Eye (tissue), 1 donor: ENCODE measurements at regions not wholly inside any gene's neighbourhood (a gene's known extent, or its start where the extent isn't known, plus 50 kb on each side); places are given as distances from the start of the nearest gene placed in this dataset.
A peak's percentile ranks its signal among the peaks of the same experiment; 100 is the strongest.
"Not testable (repeated sequence)": the region's sequence is repeated elsewhere in the genome, so short reads cannot be mapped to it uniquely, and the experiment has no call there.

Source experiments
- DNase-seq: peaks from one replicate; pipeline ENCODE4 v3.0.0-alpha.2; 2015

- DNase-seq = no peak
These were observed 461.9 kb upstream of the RGS18 start for GRCh38 chr1:191696354-191696753.

DNA sequence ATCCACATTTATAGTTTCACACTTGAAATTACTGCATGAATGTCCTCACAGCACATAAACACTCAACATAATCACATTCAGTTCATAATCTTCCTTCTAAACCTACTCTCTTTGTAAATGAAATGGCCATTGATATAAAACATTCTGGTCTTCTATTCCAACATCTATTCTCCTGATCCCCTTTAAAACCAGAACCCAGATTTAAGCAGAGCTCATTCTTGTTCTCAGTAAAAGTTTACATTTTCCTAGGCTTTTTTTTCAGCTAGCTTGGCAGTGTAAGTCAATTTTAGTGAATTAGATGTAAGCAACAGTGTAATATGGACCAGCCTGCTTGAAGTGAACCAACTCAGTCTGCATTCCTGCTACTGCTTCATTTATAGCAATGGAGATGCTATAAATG lies 460.7 kb upstream of the RGS18 start:
- no peak for DNase-seq

GRCh38 chr1:191698246-191698645 lies 460.0 kb upstream of the RGS18 start:
- no peak for DNase-seq

DNA sequence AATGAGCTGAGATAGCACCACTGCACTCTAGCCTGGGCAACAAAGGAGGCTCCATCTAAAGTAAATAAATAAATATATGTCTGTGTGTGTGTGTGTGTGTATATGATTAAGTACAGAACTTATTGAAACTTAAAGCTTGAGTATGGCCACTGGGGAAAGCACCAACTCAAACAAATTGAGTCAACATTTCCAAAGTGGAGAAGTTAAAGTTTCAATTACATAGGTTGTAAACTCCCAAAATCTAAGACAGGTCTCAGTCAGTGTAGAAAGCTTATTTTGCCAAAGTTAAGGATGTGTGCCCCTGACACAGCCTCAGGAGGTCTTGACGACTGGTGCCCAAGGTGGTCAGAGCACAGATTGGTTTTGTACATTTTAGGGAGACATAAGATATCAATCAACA lies 458.9 kb upstream of the RGS18 start:
- DNase-seq = no peak

GRCh38 chr1:191700922-191701321 lies 457.3 kb upstream of the RGS18 start:
- no peak for DNase-seq

DNA sequence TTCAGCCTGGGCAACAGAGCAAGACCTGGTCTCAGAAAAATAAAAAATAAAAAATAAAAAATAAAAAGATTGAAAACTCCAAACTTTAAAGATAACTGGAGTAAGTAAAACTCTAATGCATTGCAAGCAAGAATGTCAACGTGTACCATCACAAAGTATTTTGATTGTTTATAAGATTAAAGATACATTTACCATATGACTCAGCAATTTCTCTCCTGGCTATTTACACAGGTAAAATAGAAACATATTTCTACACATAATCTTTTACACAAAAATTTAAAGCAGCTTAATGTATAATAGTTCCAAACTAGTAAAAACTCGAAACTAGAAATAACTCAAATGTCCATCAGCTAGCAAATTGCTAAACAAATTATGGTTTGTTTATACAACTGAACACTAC lies 456.1 kb upstream of the RGS18 start:
- DNase-seq = no peak

GRCh38 chr1:191707288-191707687 lies 451.0 kb upstream of the RGS18 start:
- DNase-seq = no peak

DNA sequence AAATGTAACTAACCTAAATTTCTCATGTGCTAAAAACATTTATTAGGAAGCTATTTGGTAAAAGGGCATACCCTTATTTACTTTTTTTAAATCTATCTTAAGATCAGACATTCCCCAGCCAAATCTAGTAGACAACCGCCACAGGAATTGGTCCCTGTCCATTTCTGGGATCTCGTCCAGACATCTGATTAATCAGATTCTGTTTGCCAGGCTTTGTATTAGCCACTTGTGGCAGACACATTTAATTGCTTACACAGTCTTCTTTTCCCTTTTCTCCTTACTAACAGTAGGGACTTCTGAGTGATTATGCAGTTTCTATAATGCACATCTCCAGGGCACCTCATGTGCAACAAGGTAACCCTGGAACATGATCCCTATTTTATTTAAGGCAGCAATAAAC lies 449.0 kb upstream of the RGS18 start:
- DNase-seq = no peak

GRCh38 chr1:191711961-191712360 lies 446.3 kb upstream of the RGS18 start:
- no peak for DNase-seq

- DNase-seq = peak; percentile 8
These were observed 443.4 kb upstream of the RGS18 start for GRCh38 chr1:191714845-191715244.

- no peak for DNase-seq
These were observed 428.5 kb upstream of the RGS18 start for GRCh38 chr1:191729742-191730141.

GRCh38 chr1:191731608-191732302 lies 426.5 kb upstream of the RGS18 start:
- not testable (repeated sequence) for DNase-seq

GRCh38 chr1:191734321-191734720 lies 423.9 kb upstream of the RGS18 start:
- no peak for DNase-seq

- DNase-seq = no peak
These were observed 418.7 kb upstream of the RGS18 start for GRCh38 chr1:191739544-191739943.

DNA sequence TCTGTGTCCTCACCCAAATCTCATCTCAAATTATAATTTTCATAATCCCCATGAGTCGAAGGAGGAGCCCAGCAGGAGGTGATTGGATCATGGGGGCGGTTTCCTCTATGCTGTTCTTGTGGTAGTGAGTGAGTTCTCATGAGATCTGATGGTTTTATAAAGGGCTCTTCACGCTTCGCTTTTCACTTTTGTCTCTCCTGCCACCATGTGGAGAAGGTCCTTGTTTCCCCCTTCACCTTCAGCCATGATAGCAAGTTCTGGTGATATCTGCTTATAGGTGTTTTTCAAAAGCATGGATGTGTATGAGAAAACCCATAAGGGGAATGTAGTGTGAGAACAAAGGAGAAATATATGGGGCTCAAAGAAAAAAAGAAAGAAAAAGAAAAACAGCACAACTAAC lies 405.9 kb upstream of the RGS18 start:
- DNase-seq = no peak

DNA sequence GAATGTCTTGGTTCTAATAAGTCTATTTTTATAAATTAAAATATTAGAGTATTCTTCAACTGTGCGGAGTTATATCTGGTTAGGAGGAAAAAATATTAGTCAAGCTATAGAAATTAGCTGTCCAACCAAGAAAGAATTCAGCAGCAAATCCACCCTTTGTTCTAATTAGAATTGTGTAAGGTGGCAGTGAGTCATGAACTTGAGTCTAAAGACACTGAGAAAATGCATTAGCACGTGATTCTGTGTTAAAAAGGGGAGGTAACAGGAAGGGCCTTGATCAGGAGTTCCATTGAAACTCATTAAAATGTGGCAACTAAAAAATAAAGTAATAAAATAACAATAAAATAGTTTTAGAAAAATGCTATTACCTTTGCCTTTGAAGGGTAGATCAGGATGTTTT lies 398.2 kb upstream of the RGS18 start:
- no peak for DNase-seq

GRCh38 chr1:191788551-191788950 lies 369.7 kb upstream of the RGS18 start:
- no peak for DNase-seq

DNA sequence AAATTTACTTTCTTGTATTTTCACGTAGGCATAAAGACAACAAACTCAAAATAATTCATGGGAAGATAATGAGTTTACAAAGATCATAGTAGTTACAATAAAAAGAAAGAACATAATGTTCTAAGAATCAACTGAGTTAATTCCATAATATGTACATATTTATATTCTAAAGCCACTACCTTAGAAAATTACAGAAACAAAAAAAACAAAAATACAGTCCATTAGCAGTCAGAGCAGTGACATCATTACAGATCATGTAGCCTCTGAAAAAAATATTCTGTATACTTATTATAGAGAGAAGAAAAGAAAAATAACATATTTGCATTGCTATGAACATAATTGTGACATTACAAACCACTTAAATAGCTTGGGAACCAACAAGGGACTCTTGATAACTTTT lies 360.1 kb upstream of the RGS18 start:
- no peak for DNase-seq

GRCh38 chr1:191804311-191804710 lies 354.0 kb upstream of the RGS18 start:
- no peak for DNase-seq

DNA sequence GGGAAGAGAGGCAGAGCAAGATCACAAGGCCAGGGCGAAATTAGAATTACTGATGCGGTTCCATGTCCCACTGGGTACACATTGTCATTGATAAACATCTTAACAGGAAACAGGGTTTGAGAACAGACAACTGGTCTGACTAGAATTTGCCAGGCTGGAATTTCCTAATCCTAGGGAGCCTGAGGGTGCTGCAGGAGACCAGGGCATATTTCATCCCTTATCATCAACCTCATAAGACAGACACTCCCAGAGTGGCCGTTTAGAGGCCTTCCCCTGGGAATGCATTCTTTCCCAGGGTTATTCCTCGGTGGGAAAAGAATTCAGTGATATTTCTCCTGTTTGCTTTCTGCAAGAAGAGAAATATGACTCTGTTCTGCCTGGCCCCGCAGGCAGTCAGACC lies 344.7 kb upstream of the RGS18 start:
- DNase-seq = not testable (repeated sequence)

GRCh38 chr1:191818198-191818597 lies 340.1 kb upstream of the RGS18 start:
- DNase-seq = no peak

DNA sequence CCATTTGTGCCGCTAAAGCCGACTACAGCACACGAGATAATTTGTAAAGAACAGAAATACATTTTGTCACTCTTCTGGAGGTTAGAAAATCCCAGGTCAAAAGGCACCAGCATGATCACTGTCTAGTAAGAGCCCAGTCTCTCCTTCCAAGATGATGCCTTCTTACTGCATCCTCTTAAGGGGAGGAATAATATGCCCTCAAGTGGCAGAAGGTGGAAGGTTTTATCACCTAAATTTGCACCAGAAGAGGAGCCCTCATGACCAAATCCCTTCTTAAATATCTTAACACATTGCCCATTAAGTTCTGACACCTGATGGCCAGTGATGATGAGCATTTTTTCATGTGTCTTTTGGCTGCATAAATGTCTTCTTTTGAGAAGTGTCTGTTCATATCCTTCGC lies 326.7 kb upstream of the RGS18 start:
- no peak for DNase-seq

DNA sequence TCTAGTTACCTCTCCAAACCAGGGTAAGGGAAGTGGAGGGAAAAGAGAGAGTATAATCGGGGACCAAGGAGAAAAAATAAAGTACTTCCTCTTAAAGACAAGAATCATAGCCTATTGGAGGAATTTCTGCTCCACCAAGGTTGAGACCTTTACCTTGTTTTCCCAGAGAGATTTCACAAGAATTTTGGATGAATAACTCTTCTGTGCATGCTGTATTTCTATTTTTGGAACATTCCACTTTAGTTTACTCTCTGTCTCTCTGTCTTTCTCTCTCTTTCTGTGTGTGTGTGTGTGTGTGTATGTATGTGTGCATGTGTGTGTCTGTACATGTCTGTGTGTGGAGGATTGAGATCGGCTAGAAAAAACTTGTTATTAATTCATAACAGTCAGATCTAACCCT lies 318.4 kb upstream of the RGS18 start:
- DNase-seq = no peak

- DNase-seq = no peak
These were observed 306.3 kb upstream of the RGS18 start for GRCh38 chr1:191851799-191852595.

GRCh38 chr1:191852907-191853306 lies 305.4 kb upstream of the RGS18 start:
- no peak for DNase-seq
